ENCODE measurements at regions not wholly inside any gene's neighbourhood (a gene's known extent, or its start where the extent isn't known, plus 50 kb on each side); places are given as distances from the start of the nearest gene placed in this dataset.

GRCh38 chr4:45043911-45044310, 317.6 kb upstream of the GNPDA2 start:
- TF ChIP-seq, protein P1, sequence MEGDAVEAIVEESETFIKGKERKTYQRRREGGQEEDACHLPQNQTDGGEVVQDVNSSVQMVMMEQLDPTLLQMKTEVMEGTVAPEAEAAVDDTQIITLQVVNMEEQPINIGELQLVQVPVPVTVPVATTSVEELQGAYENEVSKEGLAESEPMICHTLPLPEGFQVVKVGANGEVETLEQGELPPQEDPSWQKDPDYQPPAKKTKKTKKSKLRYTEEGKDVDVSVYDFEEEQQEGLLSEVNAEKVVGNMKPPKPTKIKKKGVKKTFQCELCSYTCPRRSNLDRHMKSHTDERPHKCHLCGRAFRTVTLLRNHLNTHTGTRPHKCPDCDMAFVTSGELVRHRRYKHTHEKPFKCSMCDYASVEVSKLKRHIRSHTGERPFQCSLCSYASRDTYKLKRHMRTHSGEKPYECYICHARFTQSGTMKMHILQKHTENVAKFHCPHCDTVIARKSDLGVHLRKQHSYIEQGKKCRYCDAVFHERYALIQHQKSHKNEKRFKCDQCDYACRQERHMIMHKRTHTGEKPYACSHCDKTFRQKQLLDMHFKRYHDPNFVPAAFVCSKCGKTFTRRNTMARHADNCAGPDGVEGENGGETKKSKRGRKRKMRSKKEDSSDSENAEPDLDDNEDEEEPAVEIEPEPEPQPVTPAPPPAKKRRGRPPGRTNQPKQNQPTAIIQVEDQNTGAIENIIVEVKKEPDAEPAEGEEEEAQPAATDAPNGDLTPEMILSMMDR (IDR thresholded peaks at IDR 0.05; ENCODE audit: low read depth, low read length): no peak
- no peaks in the 10 kb centered on the region for H3K4me1 ChIP-seq
- peaks cover 2% of the 10 kb centered on the region; the same call in 1 of the 2 replicates for H3K9me3 ChIP-seq
- no peak for DNase-seq
- no peaks in the 10 kb centered on the region for H3K36me3 ChIP-seq
- H3K27me3 ChIP-seq: no peaks in the 10 kb centered on the region
- H3K4me3 ChIP-seq (ENCODE audit: low read depth, low read length): no peak overlapping the region

GRCh38 chr4:45036677-45037076, 310.3 kb upstream of the GNPDA2 start:
- no peaks in the 10 kb centered on the region for H3K27me3 ChIP-seq
- no peak overlapping the region for H3K4me3 ChIP-seq (ENCODE audit: low read depth, low read length)
- H3K4me1 ChIP-seq: peaks cover 11% of the 10 kb centered on the region
- TF ChIP-seq, protein P1 (IDR thresholded peaks at IDR 0.05; ENCODE audit: low read depth, low read length): no peak
- DNase-seq: no peak
- H3K9me3 ChIP-seq: no peaks in the 10 kb centered on the region
- H3K36me3 ChIP-seq: no peaks in the 10 kb centered on the region

GRCh38 chr4:45033676-45034419, 307.5 kb upstream of the GNPDA2 start:
- no peaks in the 10 kb centered on the region for H3K36me3 ChIP-seq
- no peaks in the 10 kb centered on the region for H3K27me3 ChIP-seq
- peak; percentile 76 for DNase-seq
- TF ChIP-seq, protein P1 (IDR thresholded peaks at IDR 0.05; ENCODE audit: low read depth, low read length): no peak
- peak overlapping the region; percentile 6; the same call in 1 of the 2 replicates for H3K4me3 ChIP-seq (ENCODE audit: low read depth, low read length)
- H3K4me1 ChIP-seq: peaks cover 11% of the 10 kb centered on the region
- H3K9me3 ChIP-seq: no peaks in the 10 kb centered on the region

DNA sequence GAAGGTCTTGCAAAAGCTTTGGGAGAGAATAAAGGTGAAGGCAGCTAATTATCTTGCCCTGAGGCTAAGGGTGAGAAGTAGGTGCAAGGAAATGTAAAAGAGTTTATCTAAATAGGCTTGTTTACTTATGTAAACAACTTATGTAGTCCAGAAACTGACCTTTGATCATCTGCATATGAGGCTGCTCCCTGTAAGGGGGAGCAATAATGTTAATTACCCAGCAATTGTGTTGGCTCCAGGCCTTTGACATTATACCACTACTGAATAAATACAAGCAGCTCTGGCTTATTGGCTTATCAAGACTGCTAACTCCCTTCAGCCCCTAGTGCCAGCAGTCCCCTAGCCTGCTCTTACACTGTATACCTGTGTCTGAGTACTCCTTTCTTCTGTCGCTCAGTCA, 303.7 kb upstream of the GNPDA2 start:
- H3K9me3 ChIP-seq: no peaks in the 10 kb centered on the region
- no peak overlapping the region for H3K4me3 ChIP-seq (ENCODE audit: low read depth, low read length)
- TF ChIP-seq, protein P1 (IDR thresholded peaks at IDR 0.05; ENCODE audit: low read depth, low read length): no peak
- DNase-seq: no peak
- H3K36me3 ChIP-seq: no peaks in the 10 kb centered on the region
- H3K27me3 ChIP-seq: no peaks in the 10 kb centered on the region
- peaks cover 7% of the 10 kb centered on the region for H3K4me1 ChIP-seq

- Histone ChIP-seq H3K36me3 (no peaks in the 10 kb centered on the region), H3K4me3 (ENCODE audit: low read depth, low read length) (no peak overlapping the region), H3K9me3 (no peaks in the 10 kb centered on the region), H3K4me1 (no peaks in the 10 kb centered on the region), H3K27me3 (no peaks in the 10 kb centered on the region)
- TF ChIP-seq, protein P1 (IDR thresholded peaks at IDR 0.05; ENCODE audit: low read depth, low read length): no peak
- DNase-seq: no peak
These were observed 281.2 kb upstream of the GNPDA2 start for GRCh38 chr4:45007508-45007907.

- no peak for DNase-seq
- Histone ChIP-seq H3K4me1 (no peaks in the 10 kb centered on the region), H3K36me3 (no peaks in the 10 kb centered on the region), H3K27me3 (no peaks in the 10 kb centered on the region), H3K9me3 (no peaks in the 10 kb centered on the region), H3K4me3 (ENCODE audit: low read depth, low read length) (no peak overlapping the region)
- TF ChIP-seq, protein P1 (IDR thresholded peaks at IDR 0.05; ENCODE audit: low read depth, low read length): no peak
These were observed 279.7 kb upstream of the GNPDA2 start for GRCh38 chr4:45006078-45006477.
